Body of pancreas (tissue), 4 donors: ENCODE measurements at regions not wholly inside any gene's neighbourhood (a gene's known extent, or its start where the extent isn't known, plus 50 kb on each side); places are given as distances from the start of the nearest gene placed in this dataset.

ENCODE experiments used
- CTCF ChIP-seq, 7 experiments: fragments of 450-650 bp in 4 of 7; fragments of 200-600 bp in 3 of 7; sonication (generic) in 3 of 7; IDR thresholded peaks; one replicate each; pipeline ENCODE4 v1.5.1; 2016 to 2019; ENCODE audit warnings: antibody characterized with exemption in 7 of 7
- POLR2A ChIP-seq, 3 donors: fragments of 450-650 bp; IDR thresholded peaks; one replicate each; pipeline ENCODE4 v1.6.1; 2016; ENCODE audit warnings: antibody characterized with exemption in 3 of 3, mild to moderate bottlenecking in 2 of 3

- TF ChIP-seq CTCF (IDR thresholded peaks at IDR 0.05) (no peak), POLR2A (IDR thresholded peaks at IDR 0.05) (no peak)
Observed at GRCh38 chr18:43793910-43794309, 516.6 kb upstream of the SYT4 start.
